ENCODE measurements at regions not wholly inside any gene's neighbourhood (a gene's known extent, or its start where the extent isn't known, plus 50 kb on each side); places are given as distances from the start of the nearest gene placed in this dataset.

- no peaks in the 10 kb centered on the region for H3K36me3 ChIP-seq (ENCODE audit: control insufficient read depth in 3 of 3, insufficient read depth in 3 of 3, low read length in 3 of 3)
- no peaks in the 10 kb centered on the region for H3K9me3 ChIP-seq (ENCODE audit: control insufficient read depth in 3 of 3, low read length in 3 of 3)
- H3K4me3 ChIP-seq (ENCODE audit: low read length in 3 of 3): no peak overlapping the region
- H3K27me3 ChIP-seq (ENCODE audit: control insufficient read depth in 3 of 3, insufficient read depth in 3 of 3, low read length in 3 of 3): no peaks in the 10 kb centered on the region
- H3K27ac ChIP-seq (ENCODE audit: low read depth, low read length): no peak overlapping the region
- H3K4me1 ChIP-seq (ENCODE audit: control insufficient read depth in 3 of 3, insufficient read depth in 3 of 3, low read length in 3 of 3): no peaks in the 10 kb centered on the region
- H3K9ac ChIP-seq (ENCODE audit: low read depth in 1 of 3, low read length in 3 of 3): no peak overlapping the region
Measured at GRCh38 chr4:124396333-124396732, 316.2 kb downstream of the ANKRD50 start.

GRCh38 chr4:124401606-124402005 lies 310.9 kb downstream of the ANKRD50 start:
- Histone ChIP-seq H3K4me1 (ENCODE audit: control insufficient read depth in 3 of 3, insufficient read depth in 3 of 3, low read length in 3 of 3) (no peaks in the 10 kb centered on the region), H3K4me3 (ENCODE audit: low read length in 3 of 3) (no peak overlapping the region), H3K9me3 (ENCODE audit: control insufficient read depth in 3 of 3, low read length in 3 of 3) (no peaks in the 10 kb centered on the region), H3K27ac (ENCODE audit: low read depth, low read length) (no peak overlapping the region), H3K36me3 (ENCODE audit: control insufficient read depth in 3 of 3, insufficient read depth in 3 of 3, low read length in 3 of 3) (no peaks in the 10 kb centered on the region), H3K9ac (ENCODE audit: low read depth in 1 of 3, low read length in 3 of 3) (no peak overlapping the region), H3K27me3 (ENCODE audit: control insufficient read depth in 3 of 3, insufficient read depth in 3 of 3, low read length in 3 of 3) (no peaks in the 10 kb centered on the region)

GRCh38 chr4:124409044-124409443 lies 303.5 kb downstream of the ANKRD50 start:
- Histone ChIP-seq H3K36me3 (ENCODE audit: control insufficient read depth in 3 of 3, insufficient read depth in 3 of 3, low read length in 3 of 3) (no peaks in the 10 kb centered on the region), H3K4me3 (ENCODE audit: low read length in 3 of 3) (no peak overlapping the region)

GRCh38 chr4:124414276-124415040 lies 298.1 kb downstream of the ANKRD50 start:
- H3K27ac ChIP-seq (ENCODE audit: low read depth, low read length): no peak overlapping the region
- H3K9ac ChIP-seq (ENCODE audit: low read depth in 1 of 3, low read length in 3 of 3): no peak overlapping the region
- no peaks in the 10 kb centered on the region for H3K4me1 ChIP-seq (ENCODE audit: control insufficient read depth in 3 of 3, insufficient read depth in 3 of 3, low read length in 3 of 3)

More at GRCh38 chr4:124409044-124409443, 303.5 kb downstream of the ANKRD50 start:
- no peaks in the 10 kb centered on the region for H3K9me3 ChIP-seq (ENCODE audit: control insufficient read depth in 3 of 3, low read length in 3 of 3)
- H3K27ac ChIP-seq (ENCODE audit: low read depth, low read length): no peak overlapping the region
- no peak overlapping the region for H3K9ac ChIP-seq (ENCODE audit: low read depth in 1 of 3, low read length in 3 of 3)
- no peaks in the 10 kb centered on the region for H3K4me1 ChIP-seq (ENCODE audit: control insufficient read depth in 3 of 3, insufficient read depth in 3 of 3, low read length in 3 of 3)
- no peaks in the 10 kb centered on the region for H3K27me3 ChIP-seq (ENCODE audit: control insufficient read depth in 3 of 3, insufficient read depth in 3 of 3, low read length in 3 of 3)

GRCh38 chr4:124415146-124415545 lies 297.4 kb downstream of the ANKRD50 start:
- Histone ChIP-seq H3K9me3 (ENCODE audit: control insufficient read depth in 3 of 3, low read length in 3 of 3) (no peaks in the 10 kb centered on the region), H3K27ac (ENCODE audit: low read depth, low read length) (no peak overlapping the region), H3K9ac (ENCODE audit: low read depth in 1 of 3, low read length in 3 of 3) (peak overlapping the region in 2 of 3 donors; percentile 7 to 10), H3K4me3 (ENCODE audit: low read length in 3 of 3) (peak overlapping the region in 2 of 3 donors; percentile 25 to 40), H3K27me3 (ENCODE audit: control insufficient read depth in 3 of 3, insufficient read depth in 3 of 3, low read length in 3 of 3) (no peaks in the 10 kb centered on the region), H3K4me1 (ENCODE audit: control insufficient read depth in 3 of 3, insufficient read depth in 3 of 3, low read length in 3 of 3) (no peaks in the 10 kb centered on the region), H3K36me3 (ENCODE audit: control insufficient read depth in 3 of 3, insufficient read depth in 3 of 3, low read length in 3 of 3) (no peaks in the 10 kb centered on the region)

More at GRCh38 chr4:124414276-124415040, 298.1 kb downstream of the ANKRD50 start:
- H3K4me3 ChIP-seq (ENCODE audit: low read length in 3 of 3): no peak overlapping the region
- H3K36me3 ChIP-seq (ENCODE audit: control insufficient read depth in 3 of 3, insufficient read depth in 3 of 3, low read length in 3 of 3): no peaks in the 10 kb centered on the region
- no peaks in the 10 kb centered on the region for H3K27me3 ChIP-seq (ENCODE audit: control insufficient read depth in 3 of 3, insufficient read depth in 3 of 3, low read length in 3 of 3)
- no peaks in the 10 kb centered on the region for H3K9me3 ChIP-seq (ENCODE audit: control insufficient read depth in 3 of 3, low read length in 3 of 3)

- no peaks in the 10 kb centered on the region for H3K27me3 ChIP-seq (ENCODE audit: control insufficient read depth in 3 of 3, insufficient read depth in 3 of 3, low read length in 3 of 3)
- H3K9me3 ChIP-seq (ENCODE audit: control insufficient read depth in 3 of 3, low read length in 3 of 3): no peaks in the 10 kb centered on the region
- H3K4me1 ChIP-seq (ENCODE audit: control insufficient read depth in 3 of 3, insufficient read depth in 3 of 3, low read length in 3 of 3): no peaks in the 10 kb centered on the region
- H3K9ac ChIP-seq (ENCODE audit: low read depth in 1 of 3, low read length in 3 of 3): no peak overlapping the region
- H3K36me3 ChIP-seq (ENCODE audit: control insufficient read depth in 3 of 3, insufficient read depth in 3 of 3, low read length in 3 of 3): no peaks in the 10 kb centered on the region
- H3K4me3 ChIP-seq (ENCODE audit: low read length in 3 of 3): no peak overlapping the region
- H3K27ac ChIP-seq (ENCODE audit: low read depth, low read length): no peak overlapping the region
Measured at GRCh38 chr4:124417371-124417770, 295.2 kb downstream of the ANKRD50 start.

GRCh38 chr4:124420166-124420695 lies 292.3 kb downstream of the ANKRD50 start:
- no peak overlapping the region for H3K4me3 ChIP-seq (ENCODE audit: low read length in 3 of 3)
- no peak overlapping the region for H3K9ac ChIP-seq (ENCODE audit: low read depth in 1 of 3, low read length in 3 of 3)
- no peaks in the 10 kb centered on the region for H3K27me3 ChIP-seq (ENCODE audit: control insufficient read depth in 3 of 3, insufficient read depth in 3 of 3, low read length in 3 of 3)
- no peak overlapping the region for H3K27ac ChIP-seq (ENCODE audit: low read depth, low read length)
- H3K4me1 ChIP-seq (ENCODE audit: control insufficient read depth in 3 of 3, insufficient read depth in 3 of 3, low read length in 3 of 3): no peaks in the 10 kb centered on the region
- no peaks in the 10 kb centered on the region for H3K9me3 ChIP-seq (ENCODE audit: control insufficient read depth in 3 of 3, low read length in 3 of 3)
- no peaks in the 10 kb centered on the region for H3K36me3 ChIP-seq (ENCODE audit: control insufficient read depth in 3 of 3, insufficient read depth in 3 of 3, low read length in 3 of 3)

GRCh38 chr4:124423160-124423559 lies 289.4 kb downstream of the ANKRD50 start:
- no peak overlapping the region for H3K27ac ChIP-seq (ENCODE audit: low read depth, low read length)
- H3K36me3 ChIP-seq (ENCODE audit: control insufficient read depth in 3 of 3, insufficient read depth in 3 of 3, low read length in 3 of 3): no peaks in the 10 kb centered on the region
- H3K9ac ChIP-seq (ENCODE audit: low read depth in 1 of 3, low read length in 3 of 3): no peak overlapping the region
- H3K27me3 ChIP-seq (ENCODE audit: control insufficient read depth in 3 of 3, insufficient read depth in 3 of 3, low read length in 3 of 3): no peaks in the 10 kb centered on the region
- H3K4me3 ChIP-seq (ENCODE audit: low read length in 3 of 3): no peak overlapping the region
- no peaks in the 10 kb centered on the region for H3K4me1 ChIP-seq (ENCODE audit: control insufficient read depth in 3 of 3, insufficient read depth in 3 of 3, low read length in 3 of 3)
- H3K9me3 ChIP-seq (ENCODE audit: control insufficient read depth in 3 of 3, low read length in 3 of 3): no peaks in the 10 kb centered on the region

GRCh38 chr4:124426279-124426678 lies 286.3 kb downstream of the ANKRD50 start:
- no peak overlapping the region for H3K4me3 ChIP-seq (ENCODE audit: low read length in 3 of 3)
- H3K9me3 ChIP-seq (ENCODE audit: control insufficient read depth in 3 of 3, low read length in 3 of 3): no peaks in the 10 kb centered on the region
- no peak overlapping the region for H3K27ac ChIP-seq (ENCODE audit: low read depth, low read length)
- H3K4me1 ChIP-seq (ENCODE audit: control insufficient read depth in 3 of 3, insufficient read depth in 3 of 3, low read length in 3 of 3): no peaks in the 10 kb centered on the region
- H3K36me3 ChIP-seq (ENCODE audit: control insufficient read depth in 3 of 3, insufficient read depth in 3 of 3, low read length in 3 of 3): no peaks in the 10 kb centered on the region
- no peak overlapping the region for H3K9ac ChIP-seq (ENCODE audit: low read depth in 1 of 3, low read length in 3 of 3)
- H3K27me3 ChIP-seq (ENCODE audit: control insufficient read depth in 3 of 3, insufficient read depth in 3 of 3, low read length in 3 of 3): no peaks in the 10 kb centered on the region

GRCh38 chr4:124427095-124427767 lies 285.3 kb downstream of the ANKRD50 start:
- H3K4me1 ChIP-seq (ENCODE audit: control insufficient read depth in 3 of 3, insufficient read depth in 3 of 3, low read length in 3 of 3): no peaks in the 10 kb centered on the region
- no peak overlapping the region for H3K27ac ChIP-seq (ENCODE audit: low read depth, low read length)
- no peaks in the 10 kb centered on the region for H3K9me3 ChIP-seq (ENCODE audit: control insufficient read depth in 3 of 3, low read length in 3 of 3)
- no peaks in the 10 kb centered on the region for H3K27me3 ChIP-seq (ENCODE audit: control insufficient read depth in 3 of 3, insufficient read depth in 3 of 3, low read length in 3 of 3)
- H3K36me3 ChIP-seq (ENCODE audit: control insufficient read depth in 3 of 3, insufficient read depth in 3 of 3, low read length in 3 of 3): no peaks in the 10 kb centered on the region
- H3K9ac ChIP-seq (ENCODE audit: low read depth in 1 of 3, low read length in 3 of 3): no peak overlapping the region
- H3K4me3 ChIP-seq (ENCODE audit: low read length in 3 of 3): no peak overlapping the region

Measured in skeletal muscle tissue (tissue), 3 donors.